T-helper 1 cell treated with Interleukin-12 subunit alpha and Interleukin-12 subunit beta and Interleukin-4 antibody, amounts not matched to agents 30 ng/mL and 1 ng/mL, for 36 hours (primary cell): ENCODE measurements at regions not wholly inside any gene's neighbourhood (a gene's known extent, or its start where the extent isn't known, plus 50 kb on each side); places are given as distances from the start of the nearest gene placed in this dataset.
"Not testable (repeated sequence)": the region's sequence is repeated elsewhere in the genome, so short reads cannot be mapped to it uniquely, and the experiment has no call there.

Experiments
- intact Hi-C: fragments of 100-400 bp; cut with micrococcal nuclease; formaldehyde crosslinking; loops from one replicate; pipeline ENCODE4 v1.15.1; 2024

DNA sequence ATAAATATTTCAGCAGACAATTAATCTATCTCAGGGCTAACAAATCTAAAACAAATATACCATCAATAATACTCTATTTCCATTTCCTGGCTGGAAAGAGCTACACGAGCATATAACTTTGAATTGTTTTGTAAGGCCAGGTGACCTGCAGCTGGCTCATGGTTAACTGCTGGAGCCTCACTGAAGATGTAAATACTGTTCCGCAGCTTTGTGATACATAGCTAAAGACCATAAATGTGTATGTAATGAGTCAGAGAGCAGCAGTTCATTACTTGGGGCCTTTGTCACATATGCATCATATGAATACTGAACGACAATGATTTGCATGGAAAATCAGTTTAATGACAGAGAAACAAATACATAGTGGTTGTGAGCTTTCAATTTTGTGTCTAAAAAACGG, 109.4 kb upstream of the CCN2 start:
- intact Hi-C loops, result no loop called here

DNA sequence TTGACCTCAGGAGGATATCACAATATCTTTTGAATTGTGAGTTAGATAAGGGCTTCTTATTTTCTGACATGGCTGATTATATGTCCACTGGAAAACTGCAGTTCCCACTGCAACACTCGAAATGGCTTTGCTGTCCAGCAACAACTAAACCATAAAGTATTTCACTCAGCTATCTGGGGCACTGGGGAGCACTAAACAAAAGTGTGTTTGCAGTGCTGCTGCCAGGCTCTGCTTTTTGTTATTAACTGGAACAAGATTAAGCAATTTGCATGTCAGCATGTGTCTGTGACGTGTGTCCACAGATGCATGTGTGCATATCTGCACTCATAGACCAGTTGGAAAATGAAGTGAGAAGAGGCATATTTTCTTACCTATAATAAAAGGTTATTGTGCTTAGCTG, 107.8 kb upstream of the CCN2 start:
- intact Hi-C loops, result no loop called here

DNA sequence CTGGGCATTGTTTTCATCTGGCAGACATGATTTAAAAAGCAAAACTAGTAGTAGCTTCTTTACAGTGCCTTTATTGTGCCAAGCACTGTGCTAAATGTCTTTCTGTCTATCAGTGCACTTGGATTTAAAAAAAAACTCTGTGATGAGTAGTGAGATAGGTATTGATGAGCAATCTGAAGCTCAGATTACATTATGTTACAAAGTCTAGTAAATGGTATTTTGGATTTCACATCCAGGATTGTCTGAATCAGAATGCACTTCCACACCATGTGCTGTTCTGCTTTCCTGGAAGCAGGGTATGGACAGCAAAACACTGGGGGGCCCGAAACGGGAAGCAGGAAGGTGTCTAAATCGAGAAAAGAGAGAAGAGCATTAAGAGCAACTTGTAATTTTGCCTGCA, 103.4 kb upstream of the CCN2 start:
- intact Hi-C loops, result no loop called here

DNA sequence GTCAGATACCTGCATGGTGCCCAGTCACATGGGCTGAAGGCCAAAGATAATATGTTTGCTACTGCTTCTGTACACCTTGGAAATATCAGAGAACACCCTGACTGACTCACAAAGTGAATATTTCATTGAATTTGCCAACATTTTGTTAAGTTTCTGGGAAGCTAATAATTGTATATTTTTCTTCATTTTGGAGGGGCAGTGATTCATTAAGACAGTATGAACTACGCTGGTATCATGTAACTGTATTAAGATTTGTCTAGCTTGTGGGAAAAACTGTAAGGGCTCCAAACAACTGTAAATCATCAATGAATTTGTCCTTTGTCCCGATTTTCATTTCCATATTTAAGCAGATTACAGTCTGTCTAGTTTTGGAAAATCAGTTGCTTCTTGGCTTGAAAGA, 102.3 kb upstream of the CCN2 start:
- intact Hi-C loops, result no loop called here

DNA sequence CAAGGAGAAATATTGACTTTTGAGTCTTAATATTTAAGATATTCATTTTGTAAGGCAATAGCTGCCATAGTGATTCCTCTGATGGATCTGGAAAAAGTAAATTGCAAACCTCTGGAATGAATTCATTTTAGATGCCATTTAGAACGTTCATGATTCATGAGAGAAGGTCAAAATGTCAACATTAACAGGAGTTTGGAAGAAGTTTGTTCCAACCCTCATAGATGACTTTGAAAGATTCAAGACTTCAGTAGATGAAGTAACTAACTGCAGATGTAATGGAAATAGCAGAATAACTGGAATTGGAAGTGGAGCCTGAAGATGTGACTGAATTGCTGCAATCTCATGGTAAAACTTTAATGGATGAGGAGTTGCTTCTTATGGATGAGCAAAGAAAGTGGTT, 100.9 kb upstream of the CCN2 start:
- intact Hi-C loops, result no loop called here

DNA sequence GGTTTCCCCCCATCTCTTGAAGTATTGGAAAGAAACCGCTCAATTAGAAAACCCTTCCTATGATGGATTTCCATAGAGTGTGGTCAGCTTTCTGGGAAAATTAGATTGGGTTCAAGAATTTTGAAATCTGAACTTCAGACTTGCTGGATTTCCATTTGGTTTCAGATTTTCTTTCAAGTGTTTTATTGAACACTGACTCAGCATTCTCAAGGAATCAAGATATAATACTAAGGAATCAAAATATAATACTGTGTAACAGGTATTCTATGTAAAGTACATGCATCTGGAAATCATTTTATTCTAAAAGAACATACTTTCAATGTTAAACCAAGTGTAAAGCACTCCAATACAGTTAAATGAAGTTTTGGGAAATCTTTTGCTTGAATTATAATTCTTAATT, 94.7 kb upstream of the CCN2 start:
- intact Hi-C loops, result no loop called here

DNA sequence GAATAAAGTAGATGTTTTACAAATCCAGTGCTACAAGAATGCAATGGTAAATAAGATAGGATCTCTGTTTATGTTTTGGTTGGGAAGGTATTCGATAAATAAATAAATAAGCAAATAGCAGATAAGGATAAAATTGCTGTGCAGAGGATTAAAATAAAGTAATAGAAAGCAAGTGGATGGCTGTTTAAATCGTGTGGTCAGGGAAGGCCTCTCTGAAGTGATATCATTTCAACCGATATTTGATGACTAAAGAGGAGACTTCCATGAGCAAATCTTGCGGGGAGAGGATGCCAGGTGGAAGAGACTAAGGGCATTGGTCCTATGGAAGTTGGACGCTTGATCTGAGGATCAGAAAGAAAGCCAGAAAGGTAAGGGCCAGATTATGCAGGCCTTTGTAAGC, 92.0 kb upstream of the CCN2 start:
- intact Hi-C loops, result no loop called here

DNA sequence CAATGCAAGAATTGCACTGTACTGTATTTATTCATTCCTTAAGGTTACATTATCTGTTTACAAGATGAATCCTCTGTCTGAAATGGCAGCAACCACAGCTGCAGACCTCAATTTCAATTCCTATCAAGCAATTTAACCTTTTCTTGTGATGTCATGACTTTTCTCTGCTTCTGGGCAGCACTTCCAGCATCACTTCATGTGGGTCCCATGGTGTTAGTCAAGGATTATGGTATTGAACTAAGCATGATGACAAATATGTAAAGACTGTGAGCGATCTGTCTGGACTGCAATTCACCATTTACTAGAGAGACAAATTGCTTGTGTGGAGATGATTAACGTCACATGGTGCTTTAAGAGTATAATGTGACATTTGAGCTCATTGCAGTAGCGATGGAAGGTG, 90.5 kb upstream of the CCN2 start:
- intact Hi-C loops, result no loop called here

DNA sequence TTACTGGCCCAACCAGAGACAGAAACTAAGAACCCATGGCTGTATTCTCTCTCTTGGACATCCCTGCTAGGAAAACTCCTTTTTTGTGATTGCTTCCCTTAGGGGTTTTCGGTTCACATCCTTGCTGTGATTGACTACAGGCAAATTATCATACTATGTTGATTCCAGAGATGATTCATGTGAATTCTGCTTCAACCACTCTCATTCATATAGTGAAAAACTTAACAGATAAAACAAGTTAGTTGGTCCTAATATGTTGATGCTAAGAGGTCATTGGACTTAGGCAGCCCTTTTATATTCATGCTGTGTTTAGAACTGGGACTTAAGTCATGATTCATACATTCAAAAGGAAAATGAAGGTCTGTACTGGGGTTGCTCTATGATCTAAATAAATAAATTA, 76.9 kb upstream of the CCN2 start:
- intact Hi-C loops, result no loop called here

DNA sequence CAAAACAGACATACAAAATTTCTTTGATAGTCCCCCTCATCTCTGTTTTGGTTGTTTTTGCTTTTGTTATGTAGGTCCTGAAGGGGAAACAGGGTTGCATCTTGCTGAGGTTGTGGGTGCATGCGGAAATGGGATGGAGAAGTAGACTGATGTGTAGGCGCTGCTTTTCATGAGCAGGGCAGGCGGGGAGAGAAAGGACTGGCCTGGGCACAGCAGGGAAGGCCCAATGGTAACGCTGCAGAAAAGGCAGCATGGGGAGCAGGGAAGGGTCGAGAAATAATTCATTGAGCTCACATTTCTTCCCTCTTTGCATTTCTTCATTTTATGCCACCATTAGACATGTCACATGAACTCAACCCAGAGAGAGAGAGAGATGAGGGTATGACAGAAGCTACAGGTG, 74.3 kb upstream of the CCN2 start:
- intact Hi-C loops, result no loop called here

DNA sequence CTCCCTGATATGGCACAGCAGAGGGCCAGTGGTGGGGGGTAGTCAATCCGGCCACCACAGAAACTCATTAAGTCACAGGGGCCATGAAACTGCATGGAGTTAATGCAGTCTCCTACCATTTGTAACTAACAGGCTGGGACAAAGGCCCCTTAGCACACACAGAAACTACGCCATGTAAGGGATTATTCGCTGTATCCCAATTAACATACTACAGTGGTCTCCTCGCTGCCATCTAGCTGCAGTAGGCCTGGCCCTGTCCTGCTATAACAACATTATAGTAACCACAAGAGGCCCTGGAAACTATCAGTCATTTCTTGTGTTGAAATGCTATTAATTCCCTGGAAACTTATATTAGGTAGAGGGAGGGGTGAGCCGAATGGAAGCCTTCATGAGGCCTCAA, 72.3 kb upstream of the CCN2 start:
- intact Hi-C loops, result no loop called here

DNA sequence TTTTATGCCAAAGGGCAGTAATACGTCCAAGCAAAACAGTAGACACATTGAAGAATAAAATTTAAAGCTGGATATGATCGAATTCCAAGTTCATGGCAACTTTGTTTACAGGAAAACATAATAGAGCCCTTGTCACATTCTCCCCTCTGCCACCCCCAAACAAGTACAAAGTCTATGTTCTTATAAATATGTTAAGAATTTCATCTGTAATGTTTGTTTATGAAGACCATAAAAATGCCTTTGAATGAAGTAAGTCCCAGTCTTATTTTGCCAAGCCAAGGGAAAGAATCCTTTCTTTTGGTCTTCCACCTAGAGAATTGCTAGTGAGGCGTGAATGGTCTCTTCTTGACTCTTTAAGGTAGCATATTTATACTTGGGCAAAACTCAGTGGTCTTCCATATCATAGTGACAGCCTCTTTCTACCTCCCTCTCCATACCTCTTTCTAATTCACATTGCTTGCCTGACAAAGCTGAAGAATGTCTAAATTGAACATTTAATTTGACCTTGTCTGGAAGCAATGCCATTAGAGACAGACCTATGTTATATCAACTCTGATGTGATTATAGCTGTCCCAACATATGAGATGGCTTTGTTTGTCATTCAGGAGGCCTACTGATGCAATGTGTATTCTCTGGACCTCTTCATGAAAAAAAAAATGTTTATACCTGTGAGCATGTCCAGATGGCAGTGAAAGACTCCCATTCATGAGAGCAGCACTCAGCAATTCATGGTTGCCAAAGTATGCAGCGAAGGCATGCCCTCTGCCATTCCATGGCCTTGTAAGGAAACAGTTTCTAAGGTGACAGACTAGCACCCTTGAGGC, 70.6 kb upstream of the CCN2 start:
- intact Hi-C loops, result no loop called here

DNA sequence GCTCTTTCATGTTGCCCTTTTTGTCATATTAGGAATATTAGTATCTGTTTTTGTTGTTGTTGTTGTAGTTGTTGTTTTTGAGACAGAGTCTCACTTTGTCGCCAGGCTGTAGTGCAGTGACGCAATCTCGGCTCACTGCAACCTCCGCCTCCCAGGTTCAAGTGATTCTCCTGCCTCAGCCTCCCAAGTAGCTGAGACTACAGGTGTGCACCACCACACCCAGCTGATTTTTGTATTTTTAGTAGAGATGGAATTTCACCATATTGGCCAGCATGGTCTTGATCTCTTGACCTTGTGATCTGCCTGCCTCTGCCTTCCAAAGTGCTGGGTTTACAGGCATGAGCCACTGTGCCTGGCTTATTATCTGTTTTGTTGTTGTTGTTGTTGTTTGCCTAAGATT, 69.7 kb upstream of the CCN2 start:
- intact Hi-C loops, result not testable (repeated sequence)

DNA sequence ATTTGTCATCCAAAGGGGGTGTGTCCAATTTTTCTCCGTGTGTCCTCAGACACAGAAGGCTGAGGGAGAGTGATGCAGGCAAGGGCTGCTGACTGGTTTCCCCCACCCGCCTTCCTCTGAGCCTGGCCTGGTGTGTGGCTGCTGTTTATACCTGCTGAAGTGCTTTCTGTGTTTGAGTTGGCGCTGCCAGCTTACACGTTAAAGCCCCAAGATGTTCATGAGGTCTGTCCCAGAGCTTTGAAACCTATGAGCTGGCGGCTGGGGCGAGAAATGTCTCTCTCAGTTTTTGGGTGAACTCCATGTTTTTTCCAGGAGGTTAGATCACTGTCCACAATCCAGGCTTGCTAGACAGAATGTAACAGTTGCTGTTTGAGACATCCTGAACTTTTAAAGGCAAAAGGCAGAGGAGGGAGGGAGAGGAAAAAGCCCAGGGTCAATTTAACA, 69.0 kb upstream of the CCN2 start:
- intact Hi-C loops, result no loop called here

DNA sequence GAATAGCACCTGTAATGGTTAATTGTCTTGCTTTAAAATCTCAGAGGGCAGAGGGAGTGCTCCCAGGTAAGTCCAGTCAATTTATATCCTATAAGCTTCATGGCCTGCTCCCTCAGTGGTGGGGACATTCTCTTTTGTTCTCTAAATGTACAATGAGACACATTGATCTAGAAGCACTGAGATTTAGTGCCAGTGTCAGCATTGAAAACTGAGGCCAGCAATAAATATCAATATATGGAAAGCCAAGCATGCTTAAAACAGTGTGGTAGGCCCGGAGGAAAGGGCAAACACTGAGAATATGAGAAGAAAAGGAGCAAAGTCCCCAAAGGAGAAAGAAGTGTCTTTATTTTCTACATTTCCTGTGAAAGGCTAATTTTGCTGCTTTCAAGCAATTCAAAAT, 68.4 kb upstream of the CCN2 start:
- intact Hi-C loops, result no loop called here

DNA sequence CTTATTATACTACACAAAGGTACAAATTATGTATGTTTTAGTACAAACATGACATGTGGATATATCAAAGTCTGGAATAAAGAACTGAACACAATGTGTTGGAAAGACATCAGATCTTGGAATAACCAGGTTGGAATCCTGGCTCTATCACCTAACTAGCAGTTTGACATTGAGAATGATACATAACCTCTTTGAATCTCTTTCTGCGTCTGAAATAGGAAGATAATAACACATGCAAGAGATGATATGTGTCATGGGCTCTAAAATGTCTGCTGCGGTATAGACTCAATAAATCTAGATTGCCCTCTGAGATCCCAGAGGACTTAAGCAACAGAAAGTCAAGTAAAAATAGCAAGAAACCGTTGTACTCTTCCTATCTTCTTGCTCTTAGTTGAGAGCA, 66.8 kb upstream of the CCN2 start:
- intact Hi-C loops, result no loop called here

DNA sequence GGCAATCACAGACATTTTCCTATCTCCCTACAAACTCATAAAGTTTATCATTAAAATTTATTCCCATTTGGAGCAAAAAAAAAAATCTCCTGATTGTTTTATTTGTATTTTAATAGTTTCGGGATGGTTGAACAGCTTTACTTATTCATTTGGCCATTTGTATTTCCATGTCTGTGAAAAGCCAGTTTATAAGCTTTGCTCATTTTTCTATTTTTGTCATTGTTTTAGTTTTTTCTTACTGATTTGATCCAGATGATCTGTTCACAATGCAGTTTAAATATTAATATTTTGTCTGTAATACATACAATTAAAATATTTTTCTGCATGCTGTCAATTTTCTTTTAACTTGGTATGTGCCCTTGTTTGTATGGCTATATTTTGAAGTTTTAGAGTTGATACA, 65.2 kb upstream of the CCN2 start:
- intact Hi-C loops, result no loop called here

DNA sequence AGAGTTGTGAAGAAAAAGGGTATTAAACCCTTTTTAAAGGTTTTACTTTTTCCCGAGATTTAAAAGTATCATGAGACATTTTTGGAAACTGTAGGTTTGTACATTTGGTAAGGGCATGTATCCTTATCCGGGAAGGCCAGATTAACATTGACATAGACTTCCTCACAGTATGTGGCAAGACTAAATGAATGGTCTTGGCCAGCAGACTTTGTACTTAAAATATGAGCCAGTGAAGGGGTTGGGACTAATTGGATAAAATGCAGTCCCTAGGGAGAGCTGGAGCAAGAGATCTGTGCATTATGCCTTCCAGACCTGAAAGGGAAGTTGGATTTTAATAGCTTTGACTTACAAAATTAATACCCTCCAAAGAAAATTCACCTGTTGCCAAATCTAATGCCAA, 60.4 kb upstream of the CCN2 start:
- intact Hi-C loops, result no loop called here

DNA sequence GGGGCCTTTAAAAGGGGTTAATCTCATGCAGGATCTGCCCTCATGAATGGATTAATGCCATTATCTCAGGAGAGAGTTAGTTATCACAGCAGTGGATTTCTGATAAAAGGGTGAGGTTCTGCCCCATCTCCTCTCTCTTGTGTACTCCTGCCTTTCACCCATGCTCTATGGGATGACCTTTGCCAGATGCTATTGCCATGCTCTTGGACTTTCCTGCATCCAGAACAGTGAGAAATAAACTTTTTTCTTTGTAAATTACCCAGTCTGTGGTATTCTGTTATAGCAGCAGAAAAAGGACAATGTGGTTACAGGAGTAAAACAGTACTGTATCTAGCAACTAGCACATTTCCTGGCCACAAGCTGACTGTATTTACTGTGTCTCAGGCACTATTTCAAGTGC, 58.0 kb upstream of the CCN2 start:
- intact Hi-C loops, result no loop called here

DNA sequence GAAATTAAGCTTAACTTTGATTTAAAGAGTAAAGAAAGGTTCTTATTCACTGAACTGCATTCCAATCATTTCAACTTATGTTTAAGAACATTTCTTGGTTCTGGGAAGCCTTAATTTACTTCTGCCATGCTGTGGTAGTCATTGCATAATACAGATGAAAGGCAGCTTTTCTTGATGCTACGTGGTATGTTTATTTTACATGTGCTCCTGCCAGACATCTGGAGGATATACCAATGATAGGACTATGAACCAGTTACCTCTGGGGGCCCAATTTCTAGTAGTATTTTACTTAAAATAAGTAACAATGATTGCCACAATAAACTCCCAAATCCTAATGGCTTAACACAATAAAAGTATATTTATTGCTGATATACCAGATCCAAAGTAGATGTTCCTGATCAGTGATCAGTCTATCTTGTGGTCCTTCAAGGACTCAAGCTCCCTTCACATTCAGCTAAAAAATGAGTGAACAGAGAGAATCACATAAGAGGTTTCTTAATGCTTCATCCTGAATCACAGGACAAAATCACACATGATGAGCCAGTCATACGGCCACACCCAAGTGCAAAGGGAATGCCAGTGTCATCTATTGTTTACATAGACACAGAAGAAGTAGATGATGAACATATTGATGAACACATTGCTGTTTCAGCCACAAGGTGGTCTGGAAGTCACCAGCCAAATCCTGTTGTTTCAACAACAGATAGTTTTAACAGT, 56.5 kb upstream of the CCN2 start:
- intact Hi-C loops, result no loop called here

DNA sequence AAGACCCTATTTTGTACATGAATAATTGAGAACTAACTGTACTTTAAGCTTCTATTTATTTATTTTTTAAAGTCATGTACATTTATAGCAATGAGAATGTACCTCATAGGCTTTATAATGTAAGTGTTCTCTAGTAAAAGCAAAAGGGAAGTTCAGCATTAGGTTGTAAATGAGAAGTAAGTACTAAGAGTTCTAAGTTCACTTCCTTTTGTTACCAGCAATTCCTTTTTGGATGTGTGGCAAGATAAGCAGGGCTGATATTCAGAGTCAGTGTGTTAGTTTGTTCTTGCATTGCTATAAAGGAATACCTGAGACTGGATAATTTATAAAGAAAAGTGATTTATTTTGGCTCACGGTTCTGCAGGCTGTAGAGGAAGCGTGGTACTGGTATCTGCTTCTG, 54.0 kb upstream of the CCN2 start:
- intact Hi-C loops, result no loop called here

DNA sequence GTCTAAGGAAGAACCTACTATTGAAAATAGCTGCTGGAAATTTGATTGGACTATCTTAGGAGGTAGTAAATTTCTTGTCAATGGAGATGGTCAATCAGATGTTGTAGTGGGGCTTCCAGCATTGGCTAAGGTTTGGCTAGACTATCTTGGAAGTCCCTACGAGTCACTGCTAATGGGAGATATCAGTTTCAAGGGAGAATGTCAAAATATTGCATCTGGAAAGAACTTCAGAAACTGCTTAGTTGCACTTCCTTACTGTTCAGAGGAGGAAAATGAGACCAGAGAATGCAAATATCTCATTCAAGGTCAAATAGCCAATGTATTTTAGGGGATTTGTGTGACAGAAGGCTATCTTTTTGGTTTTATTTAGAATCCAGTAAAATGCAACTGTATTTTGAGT, 53.5 kb upstream of the CCN2 start:
- intact Hi-C loops, result no loop called here

DNA sequence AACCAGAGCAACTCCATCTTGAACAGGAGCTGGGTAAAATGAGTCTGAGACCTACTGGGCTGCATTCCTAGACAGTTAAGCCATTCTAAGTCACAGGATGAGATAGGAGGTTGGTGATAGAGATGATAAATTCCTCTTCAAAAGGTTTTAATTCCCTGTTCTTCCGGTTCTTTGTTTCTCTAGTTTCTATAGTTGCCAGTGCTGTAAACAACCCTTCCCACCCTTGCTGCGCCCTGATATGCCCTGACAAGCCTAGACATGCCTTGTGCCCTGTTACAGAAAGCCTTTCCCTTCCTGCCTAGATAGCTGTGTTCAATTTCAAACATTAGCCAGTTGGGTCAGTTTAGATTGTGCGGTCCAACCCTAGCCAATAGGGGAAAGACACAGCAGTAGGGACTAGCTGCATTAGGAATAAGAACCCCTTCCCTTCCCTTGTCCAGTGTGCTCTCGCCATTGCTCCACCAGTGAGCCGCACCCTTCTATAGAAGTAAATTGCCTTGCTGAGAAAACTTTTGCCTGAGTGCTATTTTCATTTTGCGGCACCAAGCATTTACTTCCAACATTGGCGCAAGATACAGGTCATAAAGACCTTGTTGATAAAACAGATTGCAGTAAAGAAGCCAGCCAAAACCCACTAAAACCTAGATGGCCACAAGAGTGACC, 52.5 kb upstream of the CCN2 start:
- intact Hi-C loops, result no loop called here
